Astrocyte (in vitro differentiated cells and primary cell): ENCODE measurements at regions not wholly inside any gene's neighbourhood (a gene's known extent, or its start where the extent isn't known, plus 50 kb on each side); places are given as distances from the start of the nearest gene placed in this dataset.

Experiments
- CTCF ChIP-seq: IDR thresholded peaks from 2 replicates; pipeline ENCODE4 v1.5.1; 2011; ENCODE audit warnings: low read depth, mild to moderate bottlenecking, inconsistent platforms, low read length, moderate library complexity; ENCODE audit not compliant: insufficient read depth
- EZH2 ChIP-seq: IDR thresholded peaks from 2 replicates; pipeline ENCODE4 v1.6.1; 2012; ENCODE audit warnings: mild to moderate bottlenecking, low read length, inconsistent platforms; ENCODE audit not compliant: insufficient read depth

GRCh38 chr1:38331496-38332210 lies 285.1 kb upstream of the POU3F1 start:
- no peak for TF ChIP-seq CTCF
- TF ChIP-seq EZH2: no peak
